IMR-90 (cell line): ENCODE measurements at regions not wholly inside any gene's neighbourhood (a gene's known extent, or its start where the extent isn't known, plus 50 kb on each side); places are given as distances from the start of the nearest gene placed in this dataset.

Source experiments
- ATAC-seq: fragments of 200-7000 bp; cut with Tn5 transposase; 2 replicates; pipeline ENCODE4 v1.9.1; 2020; ENCODE audit warnings: low read depth, mild to moderate bottlenecking, moderate library complexity
- BruUV-seq: library from RNA; stranded (reverse); fragments of 400-500 nt; replicated peaks from 2 replicates; lab custom pipeline; 2021; lab: Mats Ljungman, UMichigan
- CTCF ChIA-PET: fragments of 300-600 bp; formaldehyde crosslinking; extraction: SDS; loops from one replicate; lab custom pipeline; 2021; ENCODE audit warnings: antibody characterized with exemption; lab: Yijun Ruan, JAX
- POLR2A ChIA-PET: fragments of 300-600 bp; sonication (Branson Sonifier 250); formaldehyde crosslinking; loops from one replicate; lab custom pipeline; 2022; ENCODE audit warnings: antibody characterized with exemption; ENCODE audit not compliant: unreplicated experiment; lab: Charles Lee
- DNase-seq: peaks from one replicate; pipeline ENCODE4 v3.0.0; 2013
- H2AFZ ChIP-seq: replicated peaks from 2 replicates; pipeline ENCODE3; 2013; ENCODE audit warnings: low read length, mild to moderate bottlenecking; ENCODE audit not compliant: poor library complexity
- H2AK5ac ChIP-seq: 2 replicates; pipeline ENCODE4 v1.6.1; 2013; ENCODE audit warnings: low read depth, low read length, inconsistent platforms
- H2AK9ac ChIP-seq: replicated peaks from 2 replicates; pipeline ENCODE3; 2013; ENCODE audit warnings: mild to moderate bottlenecking, low read depth, low read length, moderate library complexity; ENCODE audit not compliant: poor library complexity
- H2BK120ac ChIP-seq: 2 replicates; pipeline ENCODE4 v1.6.1; 2013; ENCODE audit warnings: low read depth, low read length, inconsistent platforms
- H2BK15ac ChIP-seq: 3 replicates; pipeline ENCODE4 v1.6.1; 2013; ENCODE audit warnings: low read depth, low read length, inconsistent platforms
- H2BK20ac ChIP-seq: 2 replicates; pipeline ENCODE4 v1.6.1; 2013; ENCODE audit warnings: low read depth, mild to moderate bottlenecking, inconsistent platforms, low read length, moderate library complexity
- H2BK5ac ChIP-seq: 2 replicates; pipeline ENCODE4 v1.6.1; 2013; ENCODE audit warnings: mild to moderate bottlenecking, low read depth, low read length, inconsistent platforms; ENCODE audit not compliant: poor library complexity, severe bottlenecking
- H3K14ac ChIP-seq: replicated peaks from 2 replicates; pipeline ENCODE4 v1.6.1; 2013; ENCODE audit warnings: low read depth, low read length, inconsistent platforms
- H3K18ac ChIP-seq: 2 replicates; pipeline ENCODE4 v1.6.1; 2013; ENCODE audit warnings: low read depth, low read length, control low read depth
- H3K23ac ChIP-seq: 2 replicates; pipeline ENCODE4 v1.6.1; 2013; ENCODE audit warnings: low read depth, low read length, inconsistent platforms
- H3K27ac ChIP-seq: 2 replicates; pipeline ENCODE4 v1.5.1; 2013; ENCODE audit warnings: mild to moderate bottlenecking, control low read depth, low read length; ENCODE audit not compliant: insufficient read depth
- H3K27me3 ChIP-seq: 2 replicates; pipeline ENCODE4 v1.6.1; 2013; ENCODE audit warnings: low read length; ENCODE audit not compliant: control insufficient read depth, insufficient read depth
- H3K36me3 ChIP-seq: 2 replicates; pipeline ENCODE4 v1.6.1; 2013; ENCODE audit warnings: low read length, mixed read lengths; ENCODE audit not compliant: control insufficient read depth, insufficient read depth
- H3K4ac ChIP-seq: 2 replicates; pipeline ENCODE4 v1.6.1; 2013; ENCODE audit warnings: low read depth, low read length, inconsistent platforms
- H3K4me1 ChIP-seq: 2 replicates; pipeline ENCODE4 v1.6.1; 2013; ENCODE audit warnings: low read length, mixed read lengths; ENCODE audit not compliant: control insufficient read depth, insufficient read depth
- H3K4me2 ChIP-seq: 2 replicates; pipeline ENCODE4 v1.6.1; 2013; ENCODE audit warnings: low read depth, mild to moderate bottlenecking, control low read depth, low read length, moderate library complexity
- H3K4me3 ChIP-seq: 2 replicates; pipeline ENCODE4 v1.5.1; 2013; ENCODE audit warnings: low read depth, mild to moderate bottlenecking, control low read depth, low read length, moderate library complexity; ENCODE audit not compliant: insufficient read depth
- H3K56ac ChIP-seq: 2 replicates; pipeline ENCODE4 v1.6.1; 2013; ENCODE audit warnings: low read length, inconsistent platforms; ENCODE audit not compliant: insufficient read depth; ENCODE audit errors: extremely low read depth
- H3K79me1 ChIP-seq, 2 experiments: 2 replicates each; pipeline ENCODE4 v1.6.1; 2013; ENCODE audit warnings: low read length in 2 of 2, inconsistent platforms in 1 of 2, low read depth in 1 of 2
- H3K9ac ChIP-seq: 2 replicates; pipeline ENCODE4 v1.6.1; 2013; ENCODE audit warnings: low read depth, low read length, control low read depth
- H3K9me1 ChIP-seq: 2 replicates; pipeline ENCODE4 v1.6.1; 2013; ENCODE audit warnings: low read length, inconsistent platforms; ENCODE audit not compliant: insufficient read depth
- H3K9me3 ChIP-seq: 2 replicates; pipeline ENCODE4 v1.6.1; 2013; ENCODE audit warnings: low read length; ENCODE audit not compliant: control insufficient read depth, insufficient read depth
- H4K20me1 ChIP-seq: 2 replicates; pipeline ENCODE4 v1.6.1; 2013; ENCODE audit warnings: low read length, inconsistent platforms; ENCODE audit not compliant: insufficient read depth
- H4K5ac ChIP-seq: 2 replicates; pipeline ENCODE4 v1.6.1; 2013; ENCODE audit warnings: mild to moderate bottlenecking, low read depth, low read length, control low read depth
- H4K8ac ChIP-seq, 2 experiments: 2 replicates each; pipeline ENCODE4 v1.6.1; 2013; ENCODE audit warnings: low read depth in 2 of 2, low read length in 2 of 2, control low read depth in 1 of 2, inconsistent platforms in 1 of 2
- H4K91ac ChIP-seq: 2 replicates; pipeline ENCODE4 v1.6.1; 2013; ENCODE audit warnings: low read depth, low read length, inconsistent platforms; ENCODE audit not compliant: insufficient read depth
- CHD1 ChIP-seq: IDR thresholded peaks from 2 replicates; pipeline ENCODE4 v1.6.1; 2012; ENCODE audit warnings: low read depth, low read length, improper control_type of control experiment
- ELK1 ChIP-seq: fragments of 150-350 bp; IDR thresholded peaks from 2 replicates; pipeline ENCODE4 v1.6.1; 2016; ENCODE audit warnings: low read depth, mild to moderate bottlenecking, low read length, moderate library complexity, borderline replicate concordance
- FOS ChIP-seq: fragments of 150-350 bp; IDR thresholded peaks from 2 replicates; pipeline ENCODE4 v1.6.1; 2016; ENCODE audit warnings: low read depth, low read length
- MAZ ChIP-seq: IDR thresholded peaks from 2 replicates; pipeline ENCODE4 v1.6.1; 2012; ENCODE audit warnings: low read depth, mild to moderate bottlenecking, low read length, improper control_type of control experiment, moderate library complexity, borderline replicate concordance
- NFE2L2 ChIP-seq: fragments of 150-350 bp; IDR thresholded peaks from 2 replicates; pipeline ENCODE4 v1.6.1; 2016; ENCODE audit warnings: low read depth, mild to moderate bottlenecking, low read length
- POLR2A ChIP-seq: IDR thresholded peaks from 2 replicates; pipeline ENCODE4 v1.6.1; 2012; ENCODE audit warnings: mild to moderate bottlenecking, low read depth, low read length
- RAD21 ChIP-seq: IDR thresholded peaks from 2 replicates; pipeline ENCODE4 v1.6.1; 2012; ENCODE audit warnings: low read length, improper control_type of control experiment
- RCOR1 ChIP-seq: IDR thresholded peaks from 2 replicates; pipeline ENCODE4 v1.6.1; 2012; ENCODE audit warnings: mild to moderate bottlenecking, low read length, improper control_type of control experiment; ENCODE audit not compliant: insufficient replicate concordance
- RFX5 ChIP-seq: IDR thresholded peaks from 2 replicates; pipeline ENCODE4 v1.8.0; 2012; ENCODE audit warnings: low read depth, mild to moderate bottlenecking, low read length, moderate library complexity
- USF2 ChIP-seq: fragments of 150-350 bp; IDR thresholded peaks from 2 replicates; pipeline ENCODE4 v1.6.1; 2017; ENCODE audit warnings: mild to moderate bottlenecking, antibody characterized with exemption, low read length, low read depth
- WGBS, 2 experiments: methylation state at CpG; one replicate each; pipeline versions ENCODE4 v1.1.5 to v1.1.7; 2013; ENCODE audit warnings: missing lambda C conversion rate in 2 of 2; ENCODE audit not compliant: insufficient read length in 1 of 2; ENCODE audit errors: extremely low coverage in 2 of 2; 5-methylcytosine and 5-hydroxymethylcytosine counted together
- dilution Hi-C: fragments of 300-500 bp; cut with HindIII; formaldehyde crosslinking; loops from one replicate; pipeline ENCODE4 v1.14.3; 2018; ENCODE audit warnings: low sequenced_read_pairs; ENCODE audit not compliant: unreplicated experiment
- in situ Hi-C: fragments of 300-500 bp; cut with MboI; formaldehyde crosslinking; loops from 3 replicates; pipeline ENCODE4 v1.14.3; 2019; ENCODE audit warnings: low sequenced_read_pairs, inconsistent platforms, mixed read lengths
- intact Hi-C: fragments of 100-400 bp; cut with micrococcal nuclease; formaldehyde crosslinking; loops from 2 replicates; pipeline ENCODE4 v1.10.0; 2022

GRCh38 chr2:12066116-12066515 lies 319.7 kb downstream of the LPIN1 start:
- ATAC-seq (no peak), DNase-seq (no peak)
- H2BK120ac ChIP-seq, result no peak overlapping the region
- no peak overlapping the region for H2BK15ac ChIP-seq
- in situ Hi-C loops (no loop called here), intact Hi-C loops (no loop called here), dilution Hi-C loops (no loop called here)
- H3K4ac ChIP-seq, result no peak overlapping the region
- no peak overlapping the region for H2AK5ac ChIP-seq
- H3K9me3 ChIP-seq, result no peaks in the 10 kb centered on the region
- H4K91ac ChIP-seq, result no peak overlapping the region
- TF ChIP-seq CHD1, result no peak
- TF ChIP-seq ELK1, result no peak
- TF ChIP-seq NFE2L2, result no peak
- TF ChIP-seq FOS, result no peak
- no peak for TF ChIP-seq RAD21
- TF ChIP-seq USF2, result no peak
- no peak for TF ChIP-seq MAZ
- TF ChIP-seq POLR2A, result no peak
- TF ChIP-seq RFX5, result no peak
- TF ChIP-seq RCOR1, result no peak
- ChIA-PET POLR2A (no interaction called here), CTCF (no interaction called here)
- H3K27ac ChIP-seq, result no peak overlapping the region; the same call in 1 of the 2 replicates
- no peak overlapping the region for H3K23ac ChIP-seq
- H3K4me3 ChIP-seq, result no peak overlapping the region
- H3K4me1 ChIP-seq, result peaks cover 11% of the 10 kb centered on the region
- no peak overlapping the region for H2AK9ac ChIP-seq
- no peaks in the 10 kb centered on the region for H3K9me1 ChIP-seq
- H2BK20ac ChIP-seq, result no peak overlapping the region
- H3K79me1 ChIP-seq, result no peaks in the 10 kb centered on the region
- H4K8ac ChIP-seq, result no peak overlapping the region
- H2BK5ac ChIP-seq, result no peak overlapping the region
- no peak overlapping the region; the same call in 1 of the 2 replicates for H3K18ac ChIP-seq
- H2AFZ ChIP-seq, result no peak overlapping the region
- no TSS peak for BruUV-seq
- H3K14ac ChIP-seq, result no peak overlapping the region; the same call in 1 of the 2 replicates
- no peak overlapping the region for H3K9ac ChIP-seq
- H3K27me3 ChIP-seq, result no peaks in the 10 kb centered on the region
- peak overlapping the region; percentile 20; the same call in 1 of the 2 replicates for H3K4me2 ChIP-seq
- no peak overlapping the region for H3K56ac ChIP-seq
- no peaks in the 10 kb centered on the region for H3K36me3 ChIP-seq
- no peaks in the 10 kb centered on the region for H4K20me1 ChIP-seq
- H4K5ac ChIP-seq, result no peak overlapping the region
- no CpG with 5 or more reads among the region's 1 CpG for WGBS, 2 experiments
